AG04449 (cell line): ENCODE measurements at regions not wholly inside any gene's neighbourhood (a gene's known extent, or its start where the extent isn't known, plus 50 kb on each side); places are given as distances from the start of the nearest gene placed in this dataset.

ENCODE experiments used
- CTCF ChIA-PET: fragments of 350-600 bp; formaldehyde crosslinking; extraction: SDS; loops from one replicate; lab custom pipeline; 2021; ENCODE audit warnings: antibody characterized with exemption; lab: Yijun Ruan, JAX
- POLR2A ChIA-PET: fragments of 400-600, 350-600 bp; formaldehyde crosslinking; extraction: SDS; loops from one replicate; lab custom pipeline; 2020; ENCODE audit warnings: antibody characterized with exemption, inconsistent platforms; lab: Yijun Ruan, JAX
- DNase-seq: peaks from one replicate; pipeline ENCODE4 v3.0.0-alpha.2; 2010; ENCODE audit warnings: low read depth, low spot score
- H3K4me3 ChIP-seq: 2 replicates; pipeline ENCODE4 v1.5.1; 2011; ENCODE audit warnings: low read depth, mild to moderate bottlenecking, control low read depth, low read length
- TF ChIP-seq, protein P1 (sequence below): IDR thresholded peaks from one replicate; pipeline ENCODE4 v1.5.1; 2011; ENCODE audit warnings: mild to moderate bottlenecking, moderate library complexity, low read length, control low read depth, inconsistent platforms; ENCODE audit not compliant: insufficient read depth; ENCODE audit errors: missing control alignments

DNA sequence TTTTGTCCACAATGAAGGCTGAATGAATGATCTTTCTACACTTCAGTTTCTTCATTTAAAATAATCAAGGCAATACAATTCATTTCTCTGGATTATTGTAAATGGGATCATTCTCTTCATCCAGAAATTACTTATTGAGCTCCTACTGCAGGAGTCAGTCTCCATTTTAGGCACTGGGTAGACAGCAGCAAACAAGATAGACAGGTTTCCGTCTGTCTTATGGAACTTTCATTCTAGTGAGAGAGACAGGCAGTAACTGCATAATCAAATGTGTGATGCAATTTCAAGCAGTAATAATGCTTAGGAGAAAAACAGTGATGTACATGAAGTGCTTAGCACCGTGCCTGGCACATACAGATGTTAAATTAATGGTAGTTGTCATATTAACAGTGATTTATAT is 118.9 kb downstream of the SUDS3 start:
- ChIA-PET CTCF (no interaction called here), POLR2A (no interaction called here)
- no peak overlapping the region for H3K4me3 ChIP-seq
- TF ChIP-seq, protein P1, sequence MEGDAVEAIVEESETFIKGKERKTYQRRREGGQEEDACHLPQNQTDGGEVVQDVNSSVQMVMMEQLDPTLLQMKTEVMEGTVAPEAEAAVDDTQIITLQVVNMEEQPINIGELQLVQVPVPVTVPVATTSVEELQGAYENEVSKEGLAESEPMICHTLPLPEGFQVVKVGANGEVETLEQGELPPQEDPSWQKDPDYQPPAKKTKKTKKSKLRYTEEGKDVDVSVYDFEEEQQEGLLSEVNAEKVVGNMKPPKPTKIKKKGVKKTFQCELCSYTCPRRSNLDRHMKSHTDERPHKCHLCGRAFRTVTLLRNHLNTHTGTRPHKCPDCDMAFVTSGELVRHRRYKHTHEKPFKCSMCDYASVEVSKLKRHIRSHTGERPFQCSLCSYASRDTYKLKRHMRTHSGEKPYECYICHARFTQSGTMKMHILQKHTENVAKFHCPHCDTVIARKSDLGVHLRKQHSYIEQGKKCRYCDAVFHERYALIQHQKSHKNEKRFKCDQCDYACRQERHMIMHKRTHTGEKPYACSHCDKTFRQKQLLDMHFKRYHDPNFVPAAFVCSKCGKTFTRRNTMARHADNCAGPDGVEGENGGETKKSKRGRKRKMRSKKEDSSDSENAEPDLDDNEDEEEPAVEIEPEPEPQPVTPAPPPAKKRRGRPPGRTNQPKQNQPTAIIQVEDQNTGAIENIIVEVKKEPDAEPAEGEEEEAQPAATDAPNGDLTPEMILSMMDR, result no peak
- DNase-seq, result no peak

DNA sequence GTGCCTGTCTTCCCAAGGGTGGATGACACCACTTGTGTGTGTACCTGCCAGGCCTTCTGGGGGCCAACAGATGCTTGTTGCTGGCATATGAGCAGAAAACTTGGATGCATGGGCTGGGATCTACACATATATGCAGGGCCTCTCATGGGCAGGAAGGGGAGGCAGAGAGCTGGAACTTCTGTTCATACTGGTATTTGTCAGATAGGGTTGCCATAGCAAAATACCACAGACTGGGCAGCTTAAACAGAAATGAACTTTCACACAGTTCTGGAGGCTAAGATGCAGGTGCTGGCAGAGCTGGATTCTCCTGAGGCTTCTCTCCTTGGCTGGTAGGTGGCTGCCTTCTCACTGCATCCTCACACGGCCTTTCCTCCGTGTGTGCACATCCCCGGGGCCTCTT is 121.8 kb downstream of the SUDS3 start:
- POLR2A ChIA-PET, result no interaction called here
- DNase-seq, result peak; percentile 2
- CTCF ChIA-PET, result no interaction called here
- no peak overlapping the region for H3K4me3 ChIP-seq
- TF ChIP-seq, protein P1, result no peak

DNA sequence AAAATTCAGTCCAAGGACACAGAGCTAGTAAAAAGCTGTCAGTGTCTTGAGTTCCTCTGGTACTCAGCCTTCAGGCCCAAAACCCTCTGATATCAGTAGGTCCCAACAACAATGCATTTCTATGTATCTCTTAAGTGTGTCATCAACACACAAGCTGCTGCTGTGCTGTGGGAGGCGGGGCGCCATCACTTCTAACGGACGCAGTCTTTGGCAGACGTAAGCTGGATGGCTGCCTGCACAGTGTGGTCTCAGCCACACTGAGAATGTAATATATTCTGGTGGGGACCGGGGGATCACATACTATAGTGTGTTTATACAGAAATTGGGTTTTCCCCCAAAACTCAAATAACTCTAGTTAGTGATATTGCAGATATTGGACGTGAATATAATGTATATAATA is 123.9 kb downstream of the SUDS3 start:
- POLR2A ChIA-PET, result no interaction called here
- no peak for DNase-seq
- no peak overlapping the region for H3K4me3 ChIP-seq
- CTCF ChIA-PET, result no interaction called here
- TF ChIP-seq, protein P1, result no peak

DNA sequence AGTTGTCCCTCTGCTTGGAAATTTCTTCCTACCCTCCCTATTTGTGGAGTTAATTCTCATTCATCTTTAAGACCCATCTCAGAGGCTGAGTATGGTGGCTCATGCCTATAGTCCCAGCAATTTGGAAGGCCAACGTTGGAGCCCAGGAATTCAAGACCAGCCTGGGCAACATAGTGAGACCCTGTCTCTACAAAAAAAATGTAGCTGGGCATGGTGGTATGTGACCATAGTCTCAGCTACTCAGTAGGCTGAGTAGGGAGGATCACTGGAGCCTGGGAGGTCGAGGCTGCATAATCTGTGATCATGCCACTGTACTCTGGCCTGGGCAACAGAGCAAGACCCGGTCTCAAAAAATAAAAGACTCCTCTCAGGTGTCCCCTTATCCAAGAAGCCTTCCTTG is 125.1 kb downstream of the SUDS3 start:
- TF ChIP-seq, protein P1, result no peak

DNA sequence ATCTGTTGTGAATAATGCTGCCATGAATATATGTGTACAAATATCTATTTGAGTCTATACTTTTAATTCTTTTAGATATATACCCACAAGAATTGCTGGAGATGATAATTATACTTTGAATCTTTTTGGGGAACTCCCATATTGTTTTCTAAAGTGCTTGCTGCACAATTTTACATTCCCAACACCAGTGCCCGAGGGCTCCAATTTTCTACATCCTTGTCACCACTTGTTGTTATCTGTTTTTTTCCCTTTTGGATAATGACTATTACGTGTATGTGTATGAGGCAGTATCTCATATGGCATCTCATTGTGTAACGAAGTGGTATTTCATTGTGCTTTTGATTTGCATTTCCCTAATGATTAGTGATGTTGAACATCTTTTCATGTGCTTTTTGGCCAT is 127.1 kb downstream of the SUDS3 start:
- ChIA-PET POLR2A (no interaction called here), CTCF (no interaction called here)
- no peak overlapping the region for H3K4me3 ChIP-seq
- TF ChIP-seq, protein P1, result no peak
- no peak for DNase-seq

More for the DNA sequence above, 125.1 kb downstream of the SUDS3 start:
- no peak overlapping the region for H3K4me3 ChIP-seq
- ChIA-PET CTCF (no interaction called here), POLR2A (no interaction called here)
- no peak for DNase-seq

DNA sequence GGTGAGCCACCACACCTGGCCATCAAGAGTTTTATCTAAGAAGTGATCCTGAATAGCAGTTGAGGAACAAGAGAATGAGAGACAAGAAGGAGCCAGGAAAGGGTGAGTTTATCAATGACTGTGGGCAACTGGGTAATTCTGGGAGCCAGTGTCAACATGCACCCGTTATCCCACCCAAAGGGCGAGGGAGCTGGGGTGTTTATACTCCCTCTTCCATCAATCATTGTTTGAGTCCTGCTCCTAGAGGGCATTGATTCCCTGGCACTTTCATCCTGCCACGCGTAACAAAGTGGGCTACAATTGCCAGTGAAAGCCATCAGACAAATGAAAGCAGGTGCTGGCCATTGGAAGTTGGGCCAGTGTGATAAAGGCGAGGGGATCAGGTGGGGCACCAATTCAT is 136.3 kb downstream of the SUDS3 start:
- ChIA-PET CTCF (no interaction called here), POLR2A (no interaction called here)
- TF ChIP-seq, protein P1, result no peak
- no peak overlapping the region for H3K4me3 ChIP-seq
- no peak for DNase-seq
